H54 (cell line): ENCODE measurements at regions not wholly inside any gene's neighbourhood (a gene's known extent, or its start where the extent isn't known, plus 50 kb on each side); places are given as distances from the start of the nearest gene placed in this dataset.
"Not testable (repeated sequence)": the region's sequence is repeated elsewhere in the genome, so short reads cannot be mapped to it uniquely, and the experiment has no call there.

Source experiments
- DNase-seq: peaks from one replicate; pipeline ENCODE4 v3.0.0; 2011; ENCODE audit warnings: low spot score, mixed read lengths; ENCODE audit not compliant: insufficient read length
- FAIRE-seq: peaks from 3 replicates; lab custom pipeline; 2011; peaks lifted over from hg19 to GRCh38; lab: Jason Lieb, UNC
- POLR2A ChIP-seq: IDR thresholded peaks from 2 replicates; pipeline ENCODE4 v1.6.1; 2011; ENCODE audit warnings: low read depth, mild to moderate bottlenecking, low read length

GRCh38 chr7:35853194-35853593 is 52.3 kb downstream of the SEPTIN7 start:
- not testable (repeated sequence) for DNase-seq
- peak; percentile 50 for FAIRE-seq

DNA sequence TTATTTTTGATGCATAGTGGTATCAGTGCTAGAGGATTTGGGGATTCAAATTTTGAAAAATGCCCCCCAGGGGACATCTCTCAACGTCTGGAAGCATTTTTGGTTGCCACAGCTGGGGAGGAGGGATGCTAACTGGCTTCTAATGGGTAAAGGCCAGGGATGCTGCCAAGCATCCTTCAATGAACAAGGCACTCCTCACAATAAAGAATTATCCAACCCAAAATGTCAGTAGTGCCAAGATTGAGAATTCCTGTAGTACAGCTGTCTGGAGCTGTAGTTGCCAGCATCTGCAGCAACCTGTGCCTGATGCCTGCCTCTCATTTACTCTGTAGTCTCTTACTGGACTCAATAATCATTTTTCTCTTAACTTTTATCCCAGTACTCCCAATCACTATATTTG is 53.5 kb downstream of the SEPTIN7 start:
- DNase-seq (no peak), FAIRE-seq (peak; percentile 48)
- no peak for TF ChIP-seq POLR2A

DNA sequence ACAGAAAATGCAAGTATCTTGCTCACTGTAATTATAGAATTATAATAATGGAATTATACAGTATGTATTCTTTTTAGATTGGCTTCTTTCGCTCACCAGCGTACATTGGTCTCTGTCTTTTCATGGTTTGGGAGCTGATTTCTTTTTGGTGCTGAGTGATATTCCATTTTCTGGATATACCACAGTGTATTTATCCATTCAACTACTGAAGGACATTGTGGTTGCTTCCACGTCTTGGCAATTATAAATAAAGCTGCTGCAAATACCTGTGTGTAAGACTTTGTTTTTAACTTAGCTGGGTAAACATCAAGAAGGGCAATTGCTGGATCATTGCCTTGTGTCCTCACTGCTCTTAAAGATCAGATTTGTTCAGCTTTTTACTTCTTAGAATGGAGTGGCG is 55.3 kb downstream of the SEPTIN7 start:
- FAIRE-seq (no peak), DNase-seq (no peak)
- no peak for TF ChIP-seq POLR2A

GRCh38 chr7:35860664-35861063 is 59.8 kb downstream of the SEPTIN7 start:
- FAIRE-seq (peak; percentile 93), DNase-seq (no peak)
- no peak for TF ChIP-seq POLR2A

DNA sequence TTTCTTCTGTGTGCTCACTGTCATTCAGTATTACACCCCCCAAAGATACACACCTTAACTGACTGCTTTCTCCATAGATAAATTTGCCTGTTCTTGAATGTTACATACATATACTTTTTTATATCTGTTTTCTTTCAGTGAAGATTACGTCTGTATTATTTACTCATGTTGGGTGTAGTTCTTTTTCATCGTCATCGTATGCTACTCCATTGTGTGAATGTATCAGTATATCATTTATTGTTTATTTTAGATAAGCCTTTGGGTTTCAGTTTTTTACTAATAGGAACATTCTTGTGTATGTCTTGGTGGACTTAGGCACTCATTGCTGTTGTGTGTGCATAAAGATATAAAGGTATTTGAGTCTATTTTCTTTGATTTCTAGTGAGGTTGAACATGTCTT is 64.4 kb downstream of the SEPTIN7 start:
- TF ChIP-seq POLR2A, result no peak
- FAIRE-seq (peak; percentile 78), DNase-seq (no peak)

DNA sequence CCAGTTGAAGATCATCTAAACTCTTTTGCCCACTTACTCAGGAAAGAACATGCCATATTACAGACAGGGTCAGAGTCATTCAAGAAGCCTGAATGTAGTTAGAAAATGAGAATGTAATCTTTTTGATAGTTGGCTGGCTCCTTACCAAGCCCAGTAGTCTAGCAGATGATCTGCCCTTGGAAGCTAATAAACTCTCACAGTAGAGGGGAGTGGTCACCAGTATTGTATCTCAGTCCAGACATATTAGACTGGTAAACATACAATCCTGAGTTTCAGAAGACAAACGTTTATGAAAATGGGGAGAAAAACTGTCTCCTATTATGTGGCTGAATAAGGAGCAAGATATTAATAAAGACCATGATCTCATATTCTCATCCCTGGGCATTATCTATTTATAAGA is 65.3 kb downstream of the SEPTIN7 start:
- DNase-seq, result no peak
- FAIRE-seq, result no peak

DNA sequence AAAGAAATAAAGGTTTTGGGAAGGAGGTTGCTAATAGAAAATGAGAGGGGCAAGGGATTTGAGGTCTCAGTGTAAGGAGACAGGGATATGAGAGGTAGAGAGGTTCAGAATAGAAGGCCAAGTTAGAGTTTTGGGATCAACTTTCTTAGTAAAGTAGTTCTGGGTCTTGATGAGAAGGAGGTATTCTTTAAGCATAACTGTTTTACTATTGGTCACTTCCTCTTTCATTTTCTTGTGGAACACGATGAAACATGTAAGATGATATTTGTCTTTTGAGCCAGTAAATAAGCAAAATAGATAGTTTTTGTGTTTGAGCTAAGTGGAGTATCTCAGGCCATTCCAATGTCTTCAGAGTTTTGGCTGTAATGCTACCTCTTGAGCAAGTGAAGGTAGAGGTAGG is 68.3 kb downstream of the SEPTIN7 start:
- not testable (repeated sequence) for DNase-seq
- peak; percentile 71 for FAIRE-seq

More for the DNA sequence above, 65.3 kb downstream of the SEPTIN7 start:
- no peak for TF ChIP-seq POLR2A

- TF ChIP-seq POLR2A, result no peak
- FAIRE-seq (peak; percentile 91), DNase-seq (no peak)
These were observed 69.0 kb downstream of the SEPTIN7 start for GRCh38 chr7:35869810-35870209.

DNA sequence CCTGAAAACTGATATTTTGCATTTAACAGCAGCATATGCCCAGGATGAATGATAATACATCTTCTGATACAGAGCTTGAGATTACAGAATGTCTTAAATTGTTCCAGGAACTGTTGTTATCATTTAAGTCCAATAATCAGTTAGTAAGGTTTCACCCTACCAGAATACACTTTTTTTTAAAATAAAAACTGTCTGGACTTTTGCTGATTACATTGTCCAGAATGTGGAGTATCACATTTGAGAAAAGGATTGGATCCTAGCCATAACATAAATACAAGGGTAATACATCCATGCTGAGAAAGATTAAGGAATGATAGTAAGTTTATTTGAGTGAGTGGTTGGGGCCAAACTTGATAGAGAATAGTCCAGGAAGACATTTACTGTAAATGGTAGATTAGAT is 71.0 kb downstream of the SEPTIN7 start:
- DNase-seq (no peak), FAIRE-seq (peak; percentile 84)
- no peak for TF ChIP-seq POLR2A

- TF ChIP-seq POLR2A, result no peak
- DNase-seq (no peak), FAIRE-seq (peak; percentile 68)
These were observed 74.0 kb downstream of the SEPTIN7 start for GRCh38 chr7:35874886-35875285.

DNA sequence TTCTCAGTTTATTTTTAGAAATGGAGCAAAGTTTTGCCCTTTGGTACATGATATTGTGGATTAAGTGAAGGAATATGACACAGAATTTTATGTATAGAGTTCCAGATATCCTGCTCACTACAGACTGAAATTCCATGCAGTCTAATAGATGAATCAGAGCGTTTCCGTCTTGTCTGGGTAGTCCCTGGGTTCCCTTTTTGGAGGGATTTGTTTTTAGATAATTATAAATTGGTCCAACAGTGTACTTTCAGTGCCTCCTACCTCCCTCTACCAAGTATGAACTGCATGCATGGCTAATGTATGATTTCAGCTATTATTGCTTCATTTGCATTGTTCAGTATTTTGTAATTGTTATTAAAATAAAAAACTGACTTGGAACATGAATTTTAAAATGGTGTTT is 74.4 kb downstream of the SEPTIN7 start:
- no peak for TF ChIP-seq POLR2A
- DNase-seq, result no peak

DNA sequence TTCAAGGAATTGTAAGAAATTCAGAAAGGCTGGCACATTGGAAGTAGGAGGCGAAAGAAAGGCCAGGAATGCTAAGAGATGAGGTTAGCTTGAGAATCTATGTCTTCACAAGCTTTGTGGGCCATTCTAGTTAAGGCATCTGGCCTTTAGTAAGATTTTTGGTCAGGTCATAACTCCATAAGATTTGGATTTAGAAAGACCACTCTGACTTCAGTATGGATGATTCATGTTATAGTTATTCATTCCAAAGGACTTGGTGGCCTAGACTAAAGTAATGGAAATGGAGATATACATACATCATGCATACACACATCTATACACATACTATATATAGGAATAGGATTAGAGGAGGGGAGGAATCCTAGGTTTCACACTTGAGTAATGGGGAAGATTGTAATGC is 77.5 kb downstream of the SEPTIN7 start:
- no peak for DNase-seq
- FAIRE-seq, result no peak

More for the DNA sequence above, 74.4 kb downstream of the SEPTIN7 start:
- peak; percentile 27 for FAIRE-seq

DNA sequence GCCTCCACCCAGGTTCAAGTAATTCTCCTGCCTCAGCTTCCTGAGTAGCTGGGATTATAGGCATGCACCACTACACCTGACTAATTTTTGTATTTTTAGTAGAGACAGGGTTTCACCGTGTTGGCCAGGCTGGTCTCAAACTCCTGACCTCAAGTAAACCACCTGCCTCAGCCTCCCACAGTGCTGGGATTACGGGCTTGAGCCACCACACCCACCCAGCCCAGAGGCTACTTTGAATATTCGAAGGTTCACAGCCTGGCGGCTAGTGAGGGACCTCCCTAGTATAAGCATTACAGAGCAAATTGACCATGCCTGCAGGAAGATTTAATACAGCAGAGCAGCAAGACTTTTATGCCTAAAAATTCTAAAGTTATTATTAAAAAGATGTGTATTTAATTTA is 86.6 kb downstream of the SEPTIN7 start:
- not testable (repeated sequence) for FAIRE-seq

More for the DNA sequence above, 77.5 kb downstream of the SEPTIN7 start:
- TF ChIP-seq POLR2A, result no peak

GRCh38 chr7:35889001-35889400 is 88.1 kb downstream of the SEPTIN7 start:
- TF ChIP-seq POLR2A, result no peak
- DNase-seq (no peak), FAIRE-seq (peak; percentile 89)

More for the DNA sequence above, 86.6 kb downstream of the SEPTIN7 start:
- DNase-seq, result not testable (repeated sequence)

DNA sequence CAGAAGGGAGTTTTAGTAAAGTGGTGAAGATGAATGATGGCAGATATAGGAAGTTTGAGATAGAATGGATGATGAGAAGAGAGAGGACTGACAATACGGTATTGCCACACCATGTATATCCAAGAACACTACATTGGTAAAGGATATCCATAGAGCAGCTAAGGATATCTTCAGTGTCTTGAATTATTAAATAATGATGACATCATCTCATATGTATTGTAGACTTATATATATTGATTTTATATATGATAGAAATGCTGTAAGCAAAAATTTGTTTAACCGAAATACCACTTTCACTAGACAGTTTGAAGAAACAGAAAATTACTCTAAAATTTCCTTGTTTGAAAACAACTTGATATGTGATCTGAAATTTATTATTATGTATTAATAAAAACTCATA is 89.0 kb downstream of the SEPTIN7 start:
- no peak for TF ChIP-seq POLR2A
- DNase-seq (no peak), FAIRE-seq (peak; percentile 74)
